ENCODE measurements at regions not wholly inside any gene's neighbourhood (a gene's known extent, or its start where the extent isn't known, plus 50 kb on each side); places are given as distances from the start of the nearest gene placed in this dataset.

- DNase-seq = no peak
Measured at GRCh38 chr9:107940616-107941595, 451.3 kb upstream of the KLF4 start.

- DNase-seq = no peak
Measured at GRCh38 chr9:107938801-107939386, 449.3 kb upstream of the KLF4 start.

DNA sequence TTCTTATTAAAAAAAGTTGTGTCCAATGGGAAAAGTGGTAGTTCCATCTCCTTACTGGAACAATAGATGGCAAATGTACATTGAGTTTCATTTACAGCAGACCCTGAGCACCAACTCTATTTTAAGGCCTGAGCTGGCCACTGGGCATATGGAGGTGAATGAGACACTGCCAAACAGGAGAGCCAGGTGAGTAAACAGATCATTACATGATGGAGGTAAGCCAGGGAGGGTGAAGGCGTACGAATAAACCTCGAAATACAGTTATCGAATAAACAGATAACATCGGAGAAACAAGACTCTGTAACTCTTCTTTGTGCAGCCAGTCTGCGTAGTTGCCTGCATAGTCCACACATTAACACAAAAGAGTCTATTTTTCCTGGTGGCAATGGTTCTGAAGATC, 446.4 kb upstream of the KLF4 start:
- DNase-seq = no peak

GRCh38 chr9:107933516-107933915, 443.9 kb upstream of the KLF4 start:
- DNase-seq = no peak

GRCh38 chr9:107933097-107933496, 443.5 kb upstream of the KLF4 start:
- DNase-seq = peak in 2 of 4 experiments; percentile 31 to 48

GRCh38 chr9:107932601-107933000, 443.0 kb upstream of the KLF4 start:
- DNase-seq = no peak

GRCh38 chr9:107932046-107932445, 442.5 kb upstream of the KLF4 start:
- DNase-seq = peak; percentile 21 to 81 (median 51)

- DNase-seq = peak in 2 of 4 experiments; percentile 13 to 31
Measured at GRCh38 chr9:107931071-107931715, 441.6 kb upstream of the KLF4 start.

DNA sequence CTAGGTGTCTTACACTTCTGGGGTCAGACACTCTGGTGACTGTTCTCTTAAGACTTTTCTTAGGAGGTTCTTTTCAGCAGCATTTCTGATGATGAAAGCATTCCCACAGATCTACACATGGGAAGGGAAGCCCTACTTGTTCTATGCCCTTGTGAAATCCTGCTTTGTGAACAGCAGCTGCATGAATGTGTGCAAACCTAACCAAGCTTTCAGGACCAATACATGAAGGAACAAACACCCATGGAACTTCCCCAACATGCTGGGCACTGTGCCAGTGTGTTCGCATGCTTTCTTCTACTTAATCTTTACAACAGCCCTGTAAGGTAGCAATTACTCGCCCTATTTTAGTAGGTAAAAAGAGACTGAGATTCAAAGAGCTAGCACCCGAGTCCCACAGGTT, 439.9 kb upstream of the KLF4 start:
- DNase-seq = peak; percentile 90 to 96 (median 94)

GRCh38 chr9:107928701-107929371, 439.3 kb upstream of the KLF4 start:
- peak; percentile 11 to 47 (median 33) for DNase-seq

DNA sequence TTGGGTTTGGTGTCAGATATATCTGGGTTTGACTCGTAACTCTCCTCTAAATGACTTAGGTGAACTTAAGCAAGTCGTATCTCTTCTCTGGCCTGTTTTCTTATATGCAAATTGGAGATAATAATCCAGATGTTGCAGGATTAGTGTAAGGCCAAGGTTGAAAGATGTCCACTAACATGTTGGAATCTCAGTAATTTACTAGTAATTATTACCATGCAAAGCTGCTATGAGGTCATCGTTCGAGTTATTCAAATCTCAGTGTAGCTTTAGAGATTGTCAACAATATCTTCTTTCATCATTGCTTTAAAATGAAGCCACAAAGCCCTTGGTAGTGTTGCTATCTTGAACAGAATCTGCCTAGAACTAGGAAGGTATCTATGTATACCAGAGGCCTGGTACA, 437.7 kb upstream of the KLF4 start:
- no peak for DNase-seq

- DNase-seq = no peak
Measured at GRCh38 chr9:107925749-107926297, 436.3 kb upstream of the KLF4 start.

DNA sequence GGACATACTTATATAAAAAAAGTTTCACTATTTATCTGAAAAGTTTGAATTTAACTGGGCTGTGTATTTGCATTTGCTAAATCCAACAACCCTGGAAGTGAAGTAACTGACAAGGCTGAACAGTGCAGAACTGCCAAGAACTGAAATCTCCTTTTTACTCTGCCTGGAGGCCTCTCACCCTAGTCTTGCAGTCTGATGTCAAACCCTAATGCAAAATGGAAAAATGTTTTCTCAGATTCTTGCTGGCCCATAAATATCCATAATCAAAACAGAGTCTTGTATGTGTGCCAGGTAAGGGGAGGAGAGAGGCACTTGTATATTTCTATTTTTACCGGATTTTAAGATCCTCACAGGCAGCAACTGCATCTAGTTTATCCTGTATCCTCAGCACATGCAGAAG, 432.7 kb upstream of the KLF4 start:
- DNase-seq = no peak

DNA sequence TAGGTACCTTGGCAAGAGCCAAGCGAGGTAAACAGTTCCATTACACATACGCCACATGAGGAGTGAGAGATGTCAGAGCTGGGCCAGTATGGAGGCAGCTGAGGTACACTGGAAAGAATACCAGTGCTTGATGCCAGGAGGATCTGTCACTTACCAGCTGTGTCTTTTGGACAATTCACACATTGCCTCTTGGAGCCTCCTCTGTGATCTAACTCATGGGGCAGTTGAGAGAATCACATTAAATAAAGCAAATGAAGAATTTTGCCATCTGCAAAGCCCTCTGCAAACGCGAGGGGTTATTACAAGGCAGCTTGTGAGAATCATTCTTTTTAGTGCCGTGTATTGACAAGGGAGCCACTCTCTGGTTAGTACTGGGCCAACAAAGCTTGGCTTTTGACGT, 429.7 kb upstream of the KLF4 start:
- DNase-seq = no peak

DNA sequence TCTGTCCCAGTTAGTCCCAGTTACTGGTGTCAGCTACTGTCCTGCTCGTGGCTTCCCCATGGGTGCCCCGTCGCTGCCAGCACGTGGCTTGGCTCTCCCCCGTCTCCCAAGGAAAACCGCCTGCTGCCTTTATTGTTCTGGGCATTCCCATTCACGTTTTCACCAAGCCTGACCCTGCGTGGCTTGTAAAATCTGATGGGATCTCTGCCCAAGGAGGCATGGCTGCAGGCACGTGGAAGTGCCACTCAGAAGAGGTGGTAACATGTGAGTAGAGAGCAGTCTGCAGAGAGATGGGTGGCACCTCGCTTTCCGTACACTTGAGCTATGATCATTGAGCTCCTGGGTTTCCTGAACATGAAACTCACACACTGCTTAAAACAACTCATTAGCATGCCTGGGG, 429.2 kb upstream of the KLF4 start:
- DNase-seq = no peak

- no peak for DNase-seq
Measured at GRCh38 chr9:107914151-107914550, 424.6 kb upstream of the KLF4 start.

DNA sequence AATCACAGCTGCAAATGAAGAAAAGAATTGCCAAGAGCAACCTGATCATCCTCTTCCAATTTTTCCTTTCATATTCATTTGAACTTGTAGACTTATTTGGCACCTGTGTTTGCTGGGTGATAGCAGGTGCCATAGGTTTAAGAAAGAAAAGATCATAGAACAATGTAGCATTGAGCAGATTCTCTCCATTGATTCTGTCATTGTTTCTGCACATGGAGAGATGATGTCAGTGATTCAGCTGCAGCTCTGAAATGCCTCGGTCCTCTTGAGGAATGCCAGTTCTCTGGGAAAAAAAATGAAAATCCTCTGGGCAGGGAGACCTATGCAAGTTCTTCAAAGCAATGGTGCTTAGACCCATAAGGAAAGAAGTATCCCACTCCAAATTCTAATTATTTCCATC, 418.1 kb upstream of the KLF4 start:
- DNase-seq = no peak

- peak; percentile 46 to 73 (median 58) for DNase-seq
Measured at GRCh38 chr9:107907255-107907654, 417.7 kb upstream of the KLF4 start.

GRCh38 chr9:107906074-107906473, 416.5 kb upstream of the KLF4 start:
- no peak for DNase-seq

DNA sequence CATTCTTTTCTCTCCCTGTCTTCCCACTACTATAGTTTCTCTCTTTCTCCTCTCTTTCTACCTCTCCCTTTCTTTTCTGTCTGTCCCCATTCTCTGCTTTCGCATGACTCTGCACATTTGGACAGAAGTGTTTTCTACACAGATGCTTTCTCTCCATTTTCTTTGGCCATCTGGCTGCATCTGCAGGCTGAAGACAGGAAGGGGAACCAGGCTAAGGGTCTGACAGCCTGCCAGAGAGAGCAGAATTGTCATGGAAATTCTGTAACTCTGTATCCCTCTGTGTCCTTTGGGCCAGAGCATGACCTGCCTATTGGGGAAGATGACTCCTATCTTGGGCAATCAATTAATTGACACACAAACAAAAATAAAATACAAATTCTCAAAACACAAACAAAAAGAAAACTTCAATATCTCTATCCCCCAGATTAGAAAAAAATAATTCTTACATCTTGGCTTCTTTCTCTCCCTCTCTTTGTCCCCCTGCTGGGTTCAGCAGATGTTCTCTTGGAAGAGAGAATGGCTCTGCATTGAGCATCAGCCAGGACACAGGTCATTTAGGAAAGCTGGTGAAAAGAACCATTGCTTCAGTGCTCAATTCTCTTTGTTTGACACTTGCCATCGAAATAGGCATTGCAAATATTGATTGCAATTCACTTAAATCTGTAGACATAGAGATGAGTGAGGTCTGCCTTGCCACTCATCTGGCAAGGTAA, 415.9 kb upstream of the KLF4 start:
- DNase-seq = peak in 3 of 4 experiments; percentile 12 to 33 (median 22)

DNA sequence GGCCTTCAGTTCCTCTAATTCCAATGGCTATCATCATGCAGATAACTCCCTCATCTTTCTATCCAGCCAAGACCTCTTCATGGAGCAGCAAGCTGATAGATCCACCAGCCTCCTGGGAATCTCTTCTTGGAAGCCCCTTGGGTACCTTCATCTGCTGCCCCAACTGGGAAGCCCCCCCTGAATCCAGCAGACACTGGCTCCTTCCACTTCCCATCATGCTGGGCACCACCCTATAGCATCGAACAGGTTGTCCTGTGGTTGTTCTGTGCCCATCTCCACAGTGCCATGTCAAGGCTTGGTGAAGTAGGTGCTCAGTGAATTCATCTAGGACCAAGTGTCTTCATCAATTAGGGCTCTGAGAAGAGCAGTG, 410.4 kb upstream of the KLF4 start:
- DNase-seq = no peak

DNA sequence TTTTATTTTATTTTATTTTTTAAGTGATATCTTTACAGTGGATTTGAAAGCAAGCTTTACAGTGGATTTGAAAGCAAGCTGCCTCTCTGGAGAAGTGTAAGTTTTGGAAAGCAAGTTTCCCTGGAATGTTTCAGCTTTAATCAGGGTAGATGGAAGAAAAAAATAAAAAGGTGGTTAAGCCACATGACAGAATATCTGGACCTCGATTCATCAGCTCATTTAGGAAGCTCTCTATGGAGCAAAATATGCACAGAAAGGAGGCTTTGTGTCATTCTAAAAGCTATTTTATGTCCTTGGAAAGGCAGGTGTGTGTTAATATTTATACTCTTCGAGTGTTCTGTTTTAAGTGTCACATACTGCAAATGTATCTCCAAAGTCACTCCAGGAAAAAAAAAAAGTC, 409.2 kb upstream of the KLF4 start:
- DNase-seq = no peak
